ENCODE measurements at regions not wholly inside any gene's neighbourhood (a gene's known extent, or its start where the extent isn't known, plus 50 kb on each side); places are given as distances from the start of the nearest gene placed in this dataset.

- TF ChIP-seq CTCF (IDR thresholded peaks at IDR 0.05) (no peak), POLR2A (IDR thresholded peaks at IDR 0.05) (no peak)
These were observed 559.3 kb upstream of the GRM7 start for GRCh38 chr3:6301626-6302025.

Data from stomach (tissue), 4 donors.